H9 (cell line): ENCODE measurements at regions not wholly inside any gene's neighbourhood (a gene's known extent, or its start where the extent isn't known, plus 50 kb on each side); places are given as distances from the start of the nearest gene placed in this dataset.

Experiments
- DNase-seq: peaks from one replicate; pipeline ENCODE4 v3.0.0-alpha.2; 2017
- H2AFZ ChIP-seq: one replicate; pipeline ENCODE4 v1.6.1; 2013; ENCODE audit warnings: mild to moderate bottlenecking, low read length, control low read depth, moderate library complexity
- H2AK5ac ChIP-seq: 2 replicates; pipeline ENCODE4 v1.6.1; 2013; ENCODE audit warnings: low read length, control low read depth, mixed read lengths; ENCODE audit not compliant: insufficient read length
- H2BK120ac ChIP-seq: one replicate; pipeline ENCODE4 v1.6.1; 2013; ENCODE audit warnings: low read depth, mild to moderate bottlenecking, low read length, control low read depth, inconsistent platforms; ENCODE audit not compliant: poor library complexity, severe bottlenecking
- H2BK12ac ChIP-seq: 2 replicates; pipeline ENCODE4 v1.6.1; 2013; ENCODE audit warnings: low read length, control low read depth, mixed read lengths, low read depth; ENCODE audit not compliant: insufficient read length
- H2BK15ac ChIP-seq: 2 replicates; pipeline ENCODE4 v1.6.1; 2013; ENCODE audit warnings: low read depth, low read length, control low read depth
- H2BK20ac ChIP-seq: one replicate; pipeline ENCODE4 v1.6.1; 2013; ENCODE audit warnings: low read depth, mild to moderate bottlenecking, low read length, control low read depth, inconsistent platforms; ENCODE audit not compliant: poor library complexity, severe bottlenecking
- H2BK5ac ChIP-seq: 2 replicates; pipeline ENCODE4 v1.6.1; 2013; ENCODE audit warnings: low read length, control low read depth, mixed read lengths; ENCODE audit not compliant: insufficient read length
- H3K14ac ChIP-seq: 2 replicates; pipeline ENCODE4 v1.6.1; 2013; ENCODE audit warnings: low read length, control low read depth; ENCODE audit not compliant: insufficient read depth
- H3K18ac ChIP-seq: 2 replicates; pipeline ENCODE4 v1.6.1; 2013; ENCODE audit warnings: low read depth, mild to moderate bottlenecking, mixed read lengths, low read length, control low read depth; ENCODE audit not compliant: insufficient read length
- H3K23ac ChIP-seq: 2 replicates; pipeline ENCODE4 v1.6.1; 2013; ENCODE audit warnings: low read length, control low read depth, mixed read lengths, low read depth; ENCODE audit not compliant: insufficient read length
- H3K23me2 ChIP-seq: 2 replicates; pipeline ENCODE4 v1.6.1; 2013; ENCODE audit warnings: low read depth, mild to moderate bottlenecking, mixed read lengths, low read length, control low read depth; ENCODE audit not compliant: insufficient read length, poor library complexity, severe bottlenecking
- H3K27ac ChIP-seq: 2 replicates; pipeline ENCODE4 v1.5.1; 2013; ENCODE audit warnings: low read length, control low read depth, mixed read lengths, low read depth; ENCODE audit not compliant: insufficient read length
- H3K27me3 ChIP-seq: 2 replicates; pipeline ENCODE4 v1.6.1; 2013; ENCODE audit warnings: low read length, control low read depth, inconsistent platforms; ENCODE audit not compliant: insufficient read depth
- H3K4ac ChIP-seq: 2 replicates; pipeline ENCODE4 v1.6.1; 2013; ENCODE audit warnings: low read depth, mild to moderate bottlenecking, control low read depth, inconsistent platforms, low read length, moderate library complexity
- H3K4me1 ChIP-seq: 2 replicates; pipeline ENCODE4 v1.6.1; 2013; ENCODE audit warnings: low read length, control low read depth, inconsistent platforms; ENCODE audit not compliant: insufficient read depth
- H3K4me2 ChIP-seq: 2 replicates; pipeline ENCODE4 v1.6.1; 2013; ENCODE audit warnings: low read length, control low read depth, mixed read lengths; ENCODE audit not compliant: insufficient read length, insufficient read depth
- H3K56ac ChIP-seq: 2 replicates; pipeline ENCODE4 v1.6.1; 2013; ENCODE audit warnings: low read depth, mild to moderate bottlenecking, mixed read lengths, low read length, control low read depth; ENCODE audit not compliant: insufficient read length
- H3K79me1 ChIP-seq: 2 replicates; pipeline ENCODE4 v1.6.1; 2013; ENCODE audit warnings: low read depth, mild to moderate bottlenecking, moderate library complexity, low read length, control low read depth, inconsistent platforms; ENCODE audit not compliant: insufficient read depth, poor library complexity, severe bottlenecking
- H3K79me2 ChIP-seq: 2 replicates; pipeline ENCODE4 v1.6.1; 2013; ENCODE audit warnings: low read length, control low read depth, inconsistent platforms; ENCODE audit not compliant: insufficient read depth
- H3K9ac ChIP-seq: 2 replicates; pipeline ENCODE4 v1.6.1; 2013; ENCODE audit warnings: low read length, control low read depth, mixed read lengths; ENCODE audit not compliant: insufficient read length; ENCODE audit errors: extremely low read depth
- H3K9me3 ChIP-seq: one replicate; pipeline ENCODE4 v1.6.1; 2013; ENCODE audit warnings: low read depth, low read length, inconsistent platforms; ENCODE audit not compliant: control insufficient read depth
- H3T11ph ChIP-seq: one replicate; pipeline ENCODE4 v1.6.1; 2013; ENCODE audit warnings: mild to moderate bottlenecking, low read length, control low read depth, inconsistent platforms
- H4K20me1 ChIP-seq: one replicate; pipeline ENCODE4 v1.6.1; 2013; ENCODE audit not compliant: control insufficient read depth, insufficient read length, insufficient read depth
- H4K5ac ChIP-seq: 2 replicates; pipeline ENCODE4 v1.6.1; 2013; ENCODE audit warnings: low read depth, mild to moderate bottlenecking, mixed read lengths, low read length, control low read depth; ENCODE audit not compliant: insufficient read length
- H4K8ac ChIP-seq: replicated peaks from 2 replicates; pipeline ENCODE4 v1.6.1; 2013; ENCODE audit warnings: low read length, control low read depth, mixed read lengths, low read depth; ENCODE audit not compliant: insufficient read length
- H4K91ac ChIP-seq: 2 replicates; pipeline ENCODE4 v1.6.1; 2013; ENCODE audit warnings: low read depth, mild to moderate bottlenecking, moderate library complexity, mixed read lengths, low read length, control low read depth; ENCODE audit not compliant: insufficient read length
- H3K27ac Mint-ChIP-seq, 3 experiments: 2 replicates in 2 of 3; 3 replicates in 1 of 3; pipeline ENCODE4 v1.8.0; 2020 to 2021; ENCODE audit warnings: mixed read lengths in 3 of 3, mild to moderate bottlenecking in 1 of 3, moderate library complexity in 1 of 3
- H3K27me3 Mint-ChIP-seq: 2 replicates; pipeline ENCODE4 v1.8.0; 2021; ENCODE audit warnings: low read depth, mild to moderate bottlenecking, moderate library complexity, mixed read lengths
- H3K36me3 Mint-ChIP-seq, 3 experiments: 2 replicates in 2 of 3; 3 replicates in 1 of 3; pipeline ENCODE4 v1.8.0; 2020 to 2021; ENCODE audit warnings: low read depth in 3 of 3, mixed read lengths in 3 of 3; ENCODE audit not compliant: insufficient read depth in 1 of 3
- H3K4me1 Mint-ChIP-seq, 2 experiments: 2 replicates each; pipeline ENCODE4 v1.8.0; 2020; ENCODE audit warnings: mixed read lengths in 2 of 2
- H3K4me3 Mint-ChIP-seq, 2 experiments: 2 replicates in 1 of 2; 3 replicates in 1 of 2; pipeline ENCODE4 v1.8.0; 2020 to 2021; ENCODE audit warnings: mild to moderate bottlenecking in 2 of 2, mixed read lengths in 2 of 2, moderate library complexity in 1 of 2
- H3K9me3 Mint-ChIP-seq, 2 experiments: 2 replicates in 1 of 2; 3 replicates in 1 of 2; pipeline ENCODE4 v1.8.0; 2020; ENCODE audit warnings: mild to moderate bottlenecking in 2 of 2, mixed read lengths in 2 of 2, moderate library complexity in 1 of 2
- CTCF ChIP-seq: fragments of 200-600 bp; sonication (generic); conservative IDR thresholded peaks from 3 replicates; pipeline ENCODE4 v1.8.0; 2021; ENCODE audit warnings: antibody characterized with exemption, mild to moderate bottlenecking
- WGBS: extraction: QIAGEN DNeasy Blood & Tissue Kit; methylation state at CpG from one replicate; pipeline ENCODE4 v1.1.7; 2013; ENCODE audit warnings: missing lambda C conversion rate, low lambda C conversion rate, mixed read lengths; ENCODE audit not compliant: insufficient read length; ENCODE audit errors: extremely low coverage; 5-methylcytosine and 5-hydroxymethylcytosine counted together

GRCh38 chr5:68548959-68549676 is 333.6 kb downstream of the PIK3R1 start:
- Mint-ChIP-seq H3K4me3 (no peak overlapping the region), H3K4me1 (peaks cover 3 to 6% of the 10 kb centered on the region in 2 experiments; a peak in 3 of 4 replicates), H3K9me3 (no peaks in the 10 kb centered on the region), H3K36me3 (no peaks in the 10 kb centered on the region; a peak in 1 of 7 replicates), H3K27ac (no peak overlapping the region), H3K27me3 (peaks cover 1% of the 10 kb centered on the region)
- H3K27me3 ChIP-seq = no peaks in the 10 kb centered on the region
- no peak overlapping the region for H4K8ac ChIP-seq
- H2BK5ac ChIP-seq = no peak overlapping the region
- H3T11ph ChIP-seq = no peak overlapping the region
- H2AK5ac ChIP-seq = no peak overlapping the region
- WGBS = no CpG with 5 or more reads among the region's 13 CpGs
- H3K23me2 ChIP-seq = no peaks in the 10 kb centered on the region
- no peak overlapping the region for H3K18ac ChIP-seq
- no peak for DNase-seq
- no peak overlapping the region for H4K5ac ChIP-seq
- H4K91ac ChIP-seq = no peak overlapping the region
- no peaks in the 10 kb centered on the region for H4K20me1 ChIP-seq
- H2BK20ac ChIP-seq = no peak overlapping the region
- H3K23ac ChIP-seq = no peak overlapping the region
- H3K27ac ChIP-seq = no peak overlapping the region
- no peak overlapping the region for H3K56ac ChIP-seq
- no peak overlapping the region for H3K4ac ChIP-seq
- no peaks in the 10 kb centered on the region for H3K79me1 ChIP-seq
- H3K9ac ChIP-seq = no peak overlapping the region
- no peaks in the 10 kb centered on the region for H3K79me2 ChIP-seq
- no peak overlapping the region for H2AFZ ChIP-seq
- H3K4me1 ChIP-seq = no peaks in the 10 kb centered on the region
- no peak overlapping the region for H3K4me2 ChIP-seq
- no peak overlapping the region for H2BK120ac ChIP-seq
- no peak overlapping the region for H2BK15ac ChIP-seq
- H3K14ac ChIP-seq = no peak overlapping the region
- H2BK12ac ChIP-seq = no peak overlapping the region
- no peak for TF ChIP-seq CTCF
- no peaks in the 10 kb centered on the region for H3K9me3 ChIP-seq
